Hepatocyte (in vitro differentiated cells): ENCODE measurements at regions not wholly inside any gene's neighbourhood (a gene's known extent, or its start where the extent isn't known, plus 50 kb on each side); places are given as distances from the start of the nearest gene placed in this dataset.

Source experiments
- CTCF ChIP-seq: fragments of 200-600 bp; sonication (generic); IDR thresholded peaks from 2 replicates; pipeline ENCODE4 v1.5.1; 2016; ENCODE audit warnings: antibody characterized with exemption, mild to moderate bottlenecking; ENCODE audit not compliant: poor library complexity
- EZH2 ChIP-seq: fragments of 200-600 bp; sonication (generic); IDR thresholded peaks from 2 replicates; pipeline ENCODE4 v1.6.1; 2016; ENCODE audit warnings: antibody characterized with exemption, mild to moderate bottlenecking, borderline replicate concordance
- EZH2phosphoT487 ChIP-seq: fragments of 200-600 bp; sonication (generic); IDR thresholded peaks from one replicate; pipeline ENCODE4 v1.6.1; 2018; ENCODE audit warnings: antibody characterized with exemption, mild to moderate bottlenecking, low read depth, moderate library complexity; ENCODE audit not compliant: unreplicated experiment, severe bottlenecking

- no peak for TF ChIP-seq CTCF
- TF ChIP-seq EZH2phosphoT487, result no peak
- TF ChIP-seq EZH2, result no peak
Observed at GRCh38 chr7:159196584-159196983, 51.9 kb upstream of the VIPR2 start.
